GM10266 (cell line): ENCODE measurements at regions not wholly inside any gene's neighbourhood (a gene's known extent, or its start where the extent isn't known, plus 50 kb on each side); places are given as distances from the start of the nearest gene placed in this dataset.

Experiments
- DNase-seq: peaks from one replicate; pipeline ENCODE4 v3.0.0; 2012; ENCODE audit errors: extremely low spot score
- TF ChIP-seq, protein P1 (sequence below): IDR thresholded peaks from 2 replicates; pipeline ENCODE4 v1.5.1; 2012; ENCODE audit warnings: mild to moderate bottlenecking, low read depth; ENCODE audit not compliant: control insufficient read depth, insufficient read depth; ENCODE audit errors: missing control alignments

DNA sequence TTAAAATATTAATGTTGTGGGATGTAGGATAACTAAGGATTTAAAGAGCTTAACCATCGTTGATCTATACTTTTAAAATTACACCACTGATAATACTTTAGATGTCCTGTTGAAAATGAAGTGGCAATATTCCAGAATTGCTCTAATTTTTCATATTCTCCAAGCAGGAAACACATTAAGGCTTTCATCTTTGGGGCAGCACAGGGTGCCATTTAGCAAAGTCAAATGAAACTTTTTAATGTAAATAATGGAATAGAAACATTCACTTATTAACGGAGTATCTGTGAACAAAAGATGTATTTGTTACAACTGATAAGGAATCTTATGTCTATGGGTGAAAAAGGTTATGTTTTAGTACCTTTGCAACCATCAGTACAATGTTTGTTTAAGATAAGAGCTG, 50.0 kb upstream of the MIR17HG start:
- TF ChIP-seq, protein P1, sequence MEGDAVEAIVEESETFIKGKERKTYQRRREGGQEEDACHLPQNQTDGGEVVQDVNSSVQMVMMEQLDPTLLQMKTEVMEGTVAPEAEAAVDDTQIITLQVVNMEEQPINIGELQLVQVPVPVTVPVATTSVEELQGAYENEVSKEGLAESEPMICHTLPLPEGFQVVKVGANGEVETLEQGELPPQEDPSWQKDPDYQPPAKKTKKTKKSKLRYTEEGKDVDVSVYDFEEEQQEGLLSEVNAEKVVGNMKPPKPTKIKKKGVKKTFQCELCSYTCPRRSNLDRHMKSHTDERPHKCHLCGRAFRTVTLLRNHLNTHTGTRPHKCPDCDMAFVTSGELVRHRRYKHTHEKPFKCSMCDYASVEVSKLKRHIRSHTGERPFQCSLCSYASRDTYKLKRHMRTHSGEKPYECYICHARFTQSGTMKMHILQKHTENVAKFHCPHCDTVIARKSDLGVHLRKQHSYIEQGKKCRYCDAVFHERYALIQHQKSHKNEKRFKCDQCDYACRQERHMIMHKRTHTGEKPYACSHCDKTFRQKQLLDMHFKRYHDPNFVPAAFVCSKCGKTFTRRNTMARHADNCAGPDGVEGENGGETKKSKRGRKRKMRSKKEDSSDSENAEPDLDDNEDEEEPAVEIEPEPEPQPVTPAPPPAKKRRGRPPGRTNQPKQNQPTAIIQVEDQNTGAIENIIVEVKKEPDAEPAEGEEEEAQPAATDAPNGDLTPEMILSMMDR, result no peak
- DNase-seq, result no peak
